NCI-H1092 treated with DMSO at 0.1 percent for 48 hours (cell line): ENCODE measurements at regions not wholly inside any gene's neighbourhood (a gene's known extent, or its start where the extent isn't known, plus 50 kb on each side); places are given as distances from the start of the nearest gene placed in this dataset.

Experiments used
- DNase-seq: peaks from one replicate; lab custom pipeline; 2025; lab: John Stamatoyannopoulos, UW

GRCh38 chr7:97623333-97623732 lies 108.6 kb upstream of the TAC1 start:
- no peak for DNase-seq

- no peak for DNase-seq
These were observed 101.8 kb upstream of the TAC1 start for GRCh38 chr7:97630116-97630515.

GRCh38 chr7:97635622-97636021 lies 96.3 kb upstream of the TAC1 start:
- no peak for DNase-seq

GRCh38 chr7:97639036-97639435 lies 92.8 kb upstream of the TAC1 start:
- DNase-seq = no peak

GRCh38 chr7:97659363-97660045 lies 72.4 kb upstream of the TAC1 start:
- DNase-seq = no peak

GRCh38 chr7:97667359-97667758 lies 64.5 kb upstream of the TAC1 start:
- no peak for DNase-seq

GRCh38 chr7:97671571-97671970 lies 60.3 kb upstream of the TAC1 start:
- DNase-seq = no peak

GRCh38 chr7:97680622-97681021 lies 51.3 kb upstream of the TAC1 start:
- DNase-seq = no peak
